Neural progenitor cell (in vitro differentiated cells): ENCODE measurements at regions not wholly inside any gene's neighbourhood (a gene's known extent, or its start where the extent isn't known, plus 50 kb on each side); places are given as distances from the start of the nearest gene placed in this dataset.

Source experiments
- CTCF ChIP-seq: fragments of 200-600 bp; sonication (generic); IDR thresholded peaks from 2 replicates; pipeline ENCODE4 v1.5.1; 2017; ENCODE audit warnings: antibody characterized with exemption, mild to moderate bottlenecking
- EZH2 ChIP-seq: fragments of 200-600 bp; sonication (generic); IDR thresholded peaks from 2 replicates; pipeline ENCODE4 v1.6.1; 2017; ENCODE audit warnings: antibody characterized with exemption, mild to moderate bottlenecking, moderate library complexity

- TF ChIP-seq CTCF (no peak), EZH2 (no peak)
Measured at GRCh38 chr9:91119142-91119541, 242.6 kb downstream of the AUH start.
